ENCODE measurements at regions not wholly inside any gene's neighbourhood (a gene's known extent, or its start where the extent isn't known, plus 50 kb on each side); places are given as distances from the start of the nearest gene placed in this dataset.
A peak's percentile ranks its signal among the peaks of the same experiment; 100 is the strongest.
"Not testable (repeated sequence)": the region's sequence is repeated elsewhere in the genome, so short reads cannot be mapped to it uniquely, and the experiment has no call there.

DNA sequence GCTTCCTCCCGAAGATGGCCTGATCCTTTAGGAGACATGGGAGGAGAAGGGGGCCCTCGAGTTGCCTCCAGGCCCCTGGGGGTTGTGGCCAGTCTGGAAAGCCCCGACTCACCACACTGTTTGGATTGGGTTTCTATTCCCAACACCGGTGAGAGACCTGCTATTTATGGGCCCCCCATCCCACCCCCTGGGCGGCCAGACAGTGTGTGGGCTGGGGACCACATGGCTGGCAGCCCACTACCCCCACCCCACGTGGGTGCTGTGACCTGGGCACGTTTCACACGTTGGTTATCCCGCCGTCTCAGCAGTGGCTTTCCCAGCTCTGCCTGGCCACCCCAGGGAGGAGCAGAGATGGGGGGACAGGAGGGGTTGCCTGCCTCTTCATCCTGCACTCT lies 116.1 kb downstream of the VEGFA start:
- no peaks in the 10 kb centered on the region for H3K9me3 ChIP-seq
- H3K4me1 ChIP-seq: peaks cover 0 to 13% (median 0%) of the 10 kb centered on the region in 3 donors
- no peak overlapping the region for H3K4me3 ChIP-seq
- H3K27me3 ChIP-seq: peaks cover 0 to 26% (median 0%) of the 10 kb centered on the region in 4 donors
- H3K27ac ChIP-seq: no peak overlapping the region
- H3K36me3 ChIP-seq: no peaks in the 10 kb centered on the region
- 72 to 81% methylated on average over 3 to 4 of the region's 10 CpGs for WGBS, 2 donors
- intact Hi-C loops (cut with DNase I): no loop called here
- TF ChIP-seq, protein P1, sequence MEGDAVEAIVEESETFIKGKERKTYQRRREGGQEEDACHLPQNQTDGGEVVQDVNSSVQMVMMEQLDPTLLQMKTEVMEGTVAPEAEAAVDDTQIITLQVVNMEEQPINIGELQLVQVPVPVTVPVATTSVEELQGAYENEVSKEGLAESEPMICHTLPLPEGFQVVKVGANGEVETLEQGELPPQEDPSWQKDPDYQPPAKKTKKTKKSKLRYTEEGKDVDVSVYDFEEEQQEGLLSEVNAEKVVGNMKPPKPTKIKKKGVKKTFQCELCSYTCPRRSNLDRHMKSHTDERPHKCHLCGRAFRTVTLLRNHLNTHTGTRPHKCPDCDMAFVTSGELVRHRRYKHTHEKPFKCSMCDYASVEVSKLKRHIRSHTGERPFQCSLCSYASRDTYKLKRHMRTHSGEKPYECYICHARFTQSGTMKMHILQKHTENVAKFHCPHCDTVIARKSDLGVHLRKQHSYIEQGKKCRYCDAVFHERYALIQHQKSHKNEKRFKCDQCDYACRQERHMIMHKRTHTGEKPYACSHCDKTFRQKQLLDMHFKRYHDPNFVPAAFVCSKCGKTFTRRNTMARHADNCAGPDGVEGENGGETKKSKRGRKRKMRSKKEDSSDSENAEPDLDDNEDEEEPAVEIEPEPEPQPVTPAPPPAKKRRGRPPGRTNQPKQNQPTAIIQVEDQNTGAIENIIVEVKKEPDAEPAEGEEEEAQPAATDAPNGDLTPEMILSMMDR (IDR thresholded peaks at IDR 0.05): no peak
- no peak for TF ChIP-seq POLR2A (IDR thresholded peaks at IDR 0.05)
- no peak for DNase-seq

DNA sequence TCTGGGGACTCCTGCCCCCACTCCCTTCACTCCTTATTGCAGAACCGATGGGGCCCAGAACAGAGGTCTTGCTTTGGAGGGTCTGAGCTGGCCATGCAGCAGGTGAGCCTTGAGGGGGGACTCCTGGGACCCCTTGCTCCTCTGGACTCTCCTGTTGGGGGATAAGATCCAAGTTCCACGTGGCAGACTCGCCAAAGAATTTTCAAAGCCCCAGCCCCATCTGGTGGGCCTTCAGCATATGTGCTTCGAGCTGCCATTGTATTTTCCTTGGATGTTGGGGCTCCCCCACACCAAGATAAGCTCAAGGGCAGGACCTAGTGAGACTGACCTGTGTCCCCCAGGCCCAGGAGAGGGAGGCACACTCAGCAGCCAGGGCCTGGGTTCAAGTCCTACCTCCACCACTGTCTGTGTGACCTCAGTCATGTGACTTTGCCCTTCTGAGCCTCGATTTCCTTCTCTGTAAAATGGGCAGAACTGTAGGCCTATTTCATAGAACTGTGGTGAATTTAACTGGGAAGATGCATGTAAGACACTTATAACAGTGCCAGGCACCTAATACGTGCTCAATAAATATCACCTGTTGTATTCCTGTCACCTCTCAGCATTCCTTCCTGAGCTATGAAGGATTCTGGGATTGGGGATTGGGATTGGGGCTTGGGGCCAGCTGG lies 115.5 kb downstream of the VEGFA start:
- Histone ChIP-seq H3K27me3 (peaks cover 0 to 21% (median 0%) of the 10 kb centered on the region in 4 donors), H3K9me3 (no peaks in the 10 kb centered on the region), H3K4me3 (no peak overlapping the region), H3K4me1 (peaks cover 0 to 13% (median 0%) of the 10 kb centered on the region in 3 donors), H3K36me3 (no peaks in the 10 kb centered on the region), H3K27ac (no peak overlapping the region)
- DNase-seq: no peak
- WGBS, 2 donors: 73 to 75% methylated on average over 2 to 5 of the region's 6 CpGs
- TF ChIP-seq POLR2A (IDR thresholded peaks at IDR 0.05): no peak
- TF ChIP-seq, protein P1 (IDR thresholded peaks at IDR 0.05): no peak
- intact Hi-C loops (cut with DNase I): no loop called here

DNA sequence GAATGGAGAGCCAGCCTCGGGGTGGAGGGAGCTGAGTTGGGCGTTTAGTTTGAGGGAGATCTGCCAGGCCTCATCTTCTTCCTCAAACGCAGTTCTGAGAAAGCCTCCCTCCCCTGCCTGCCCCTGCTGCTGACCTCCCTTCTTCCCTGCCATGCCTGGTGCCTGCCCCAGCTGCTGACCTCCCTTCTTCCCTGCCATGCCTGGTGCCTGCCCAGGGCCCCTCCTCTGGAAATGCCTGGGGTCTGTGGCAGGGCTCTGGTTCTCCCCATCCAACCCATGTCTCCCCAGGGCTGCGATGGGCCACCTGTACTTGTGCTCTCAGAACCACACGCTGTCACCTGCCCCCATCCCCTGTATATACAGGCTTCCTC lies 114.6 kb downstream of the VEGFA start:
- WGBS, 2 donors: 49 to 57% methylated on average over 2 to 5 of the region's 5 CpGs
- DNase-seq: no peak
- no peak overlapping the region for H3K4me3 ChIP-seq
- H3K9me3 ChIP-seq: no peaks in the 10 kb centered on the region
- H3K27ac ChIP-seq: peak overlapping the region in 2 of 4 donors; percentile 21 to 34
- H3K36me3 ChIP-seq: no peaks in the 10 kb centered on the region
- TF ChIP-seq, protein P1 (IDR thresholded peaks at IDR 0.05): no peak
- no peak for TF ChIP-seq POLR2A (IDR thresholded peaks at IDR 0.05)
- H3K4me1 ChIP-seq: peaks cover 0 to 19% (median 0%) of the 10 kb centered on the region in 3 donors
- intact Hi-C loops (cut with DNase I): no loop called here
- H3K27me3 ChIP-seq: peaks cover 0 to 12% (median 0%) of the 10 kb centered on the region in 4 donors

DNA sequence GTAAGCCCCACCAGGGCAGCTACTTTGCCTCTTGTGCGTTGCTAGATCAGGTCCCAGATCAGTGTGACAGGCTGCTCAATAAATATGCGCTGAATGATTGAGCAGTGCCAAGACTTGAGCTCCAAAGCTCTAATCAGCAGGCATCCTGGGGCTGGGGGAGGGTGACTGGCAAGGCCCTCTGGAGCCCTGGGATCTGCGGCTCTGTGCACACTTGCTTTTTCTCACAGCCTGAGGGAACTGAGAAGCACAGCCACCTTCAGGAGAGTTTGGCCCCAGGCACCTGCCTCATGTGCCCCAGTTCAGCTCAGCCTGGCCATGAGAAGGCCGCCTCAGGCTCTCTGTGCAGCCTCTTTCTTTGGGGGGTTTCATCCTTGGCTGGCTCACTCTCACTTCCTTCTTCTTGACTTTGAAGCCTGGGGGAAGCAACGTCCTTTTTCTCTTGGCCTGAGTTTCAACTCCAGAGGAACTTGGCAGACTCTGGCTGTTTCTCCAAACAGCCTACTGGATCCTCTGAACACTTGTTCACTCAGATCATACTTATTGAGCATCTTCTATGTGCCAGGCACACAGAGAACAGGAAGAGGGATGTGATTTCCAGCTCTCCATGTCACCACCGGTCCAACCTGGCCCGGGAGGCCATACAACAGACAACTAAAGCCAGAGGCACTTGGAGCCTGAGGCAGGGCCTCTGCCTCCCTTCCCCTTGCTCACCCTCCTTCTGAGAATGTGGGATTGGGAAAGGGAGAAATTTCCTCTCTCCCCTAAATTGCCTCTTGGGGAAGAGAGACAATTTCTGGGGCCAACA lies 114.0 kb downstream of the VEGFA start:
- no peak for TF ChIP-seq POLR2A (IDR thresholded peaks at IDR 0.05)
- TF ChIP-seq, protein P1 (IDR thresholded peaks at IDR 0.05): no peak
- intact Hi-C loops (cut with DNase I): no loop called here
- Histone ChIP-seq H3K4me1 (peaks cover 0 to 25% (median 0%) of the 10 kb centered on the region in 3 donors), H3K9me3 (no peaks in the 10 kb centered on the region), H3K36me3 (no peaks in the 10 kb centered on the region), H3K27me3 (peaks cover 0 to 10% (median 0%) of the 10 kb centered on the region in 4 donors), H3K27ac (peak overlapping the region in 2 of 4 donors; percentile 21 to 34), H3K4me3 (no peak overlapping the region)
- 18 to 46% methylated on average over 4 to 6 of the region's 7 CpGs for WGBS, 2 donors
- no peak for DNase-seq

DNA sequence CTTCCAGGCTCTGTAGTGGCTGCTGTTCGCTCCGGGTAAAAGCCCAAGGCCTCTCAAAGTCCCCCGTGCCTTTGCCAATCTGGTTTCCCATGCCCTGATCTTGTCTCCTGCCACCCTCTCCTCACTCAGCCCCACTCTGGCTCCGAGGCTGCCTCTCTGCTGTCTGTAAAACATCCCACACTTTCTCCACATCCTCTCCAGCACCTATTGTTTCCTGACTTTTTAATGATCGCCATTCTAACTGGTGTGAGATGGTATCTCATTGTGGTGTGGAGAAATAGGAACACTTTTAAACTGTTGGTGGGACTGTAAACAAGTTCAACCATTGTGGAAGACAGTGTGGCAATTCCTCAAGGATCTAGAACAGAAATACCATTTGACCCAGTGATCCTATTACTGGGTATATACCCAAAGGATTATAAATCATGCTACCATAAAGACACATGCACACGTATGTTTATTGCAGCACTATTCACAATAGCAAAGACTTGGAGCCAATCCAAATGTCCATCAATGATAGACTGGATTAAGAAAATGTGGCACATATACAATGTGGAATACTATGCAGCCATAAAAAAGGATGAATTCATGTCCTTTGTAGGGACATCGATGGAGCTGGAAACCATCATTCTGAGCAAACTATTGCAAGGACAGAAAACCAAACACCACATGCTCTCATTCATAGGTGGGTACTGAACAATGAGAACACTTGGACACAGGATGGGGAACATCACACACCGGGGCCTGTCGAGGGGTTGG lies 112.9 kb downstream of the VEGFA start:
- H3K4me3 ChIP-seq; intact Hi-C loops (cut with DNase I); DNase-seq; H3K27me3 ChIP-seq; H3K9me3 ChIP-seq; H3K27ac ChIP-seq; H3K36me3 ChIP-seq: not testable (repeated sequence)
- 88 to 89% methylated on average over 9 of the region's 9 CpGs for WGBS, 2 donors
- peaks cover 0 to 30% (median 0%) of the 10 kb centered on the region in 3 donors for H3K4me1 ChIP-seq

Measured in esophagus squamous epithelium (tissue), 5 donors.